B cell (primary cell): ENCODE measurements at regions not wholly inside any gene's neighbourhood (a gene's known extent, or its start where the extent isn't known, plus 50 kb on each side); places are given as distances from the start of the nearest gene placed in this dataset.

Experiments
- ATAC-seq: fragments of 200-7000 bp; cut with Tn5 transposase; one replicate; pipeline ENCODE4 v1.10.0; 2021; ENCODE audit warnings: low read depth, mild to moderate bottlenecking, moderate number of reproducible peaks, moderate library complexity
- CTCF ChIA-PET: fragments of 350-600 bp; sonication (Branson Sonifier 250); formaldehyde crosslinking; loops from one replicate; lab custom pipeline; 2021; ENCODE audit warnings: antibody characterized with exemption, inconsistent platforms; lab: Charles Lee
- POLR2A ChIA-PET: fragments of 350-600 bp; sonication (Branson Sonifier 250); formaldehyde crosslinking; loops from one replicate; lab custom pipeline; 2021; ENCODE audit warnings: antibody characterized with exemption; lab: Charles Lee
- DNase-seq: peaks from one replicate; pipeline ENCODE4 v3.0.0; 2013
- H2AFZ ChIP-seq: 2 replicates; pipeline ENCODE4 v1.6.1; 2012; ENCODE audit warnings: mild to moderate bottlenecking, low read depth, low read length; ENCODE audit not compliant: insufficient read depth, poor library complexity, severe bottlenecking
- H3K27ac ChIP-seq, 2 donors: 1 replicate in 1 of 2; 2 replicates in 1 of 2; pipeline ENCODE4 v1.5.1; 2012 to 2013; ENCODE audit warnings: low read length in 2 of 2, mild to moderate bottlenecking in 2 of 2, moderate library complexity in 1 of 2
- H3K27me3 ChIP-seq, 4 experiments: fragments of 200-600 bp in 1 of 4; sonication (generic) in 1 of 4; replicated peaks in 1 of 4; 1 replicate in 2 of 4; 2 replicates in 2 of 4; pipeline versions ENCODE4 v1.6.1 to v1.7.0; 2013 to 2016; ENCODE audit warnings: low read length in 3 of 4, mild to moderate bottlenecking in 2 of 4, mixed read lengths in 1 of 4, moderate library complexity in 1 of 4; ENCODE audit not compliant: insufficient read depth in 4 of 4, control insufficient read depth in 3 of 4; ENCODE audit errors: control extremely low read depth in 1 of 4
- H3K36me3 ChIP-seq, 2 experiments: replicated peaks in 1 of 2; 1 replicate in 1 of 2; 2 replicates in 1 of 2; pipeline versions ENCODE4 v1.6.1 to v1.7.1; 2013; ENCODE audit warnings: low read length in 1 of 2; ENCODE audit not compliant: insufficient read depth in 2 of 2, control insufficient read depth in 1 of 2; ENCODE audit errors: control extremely low read depth in 1 of 2, extremely low read depth in 1 of 2
- H3K4me1 ChIP-seq, 2 donors: fragments of 200-600 bp in 1 of 2; sonication (generic) in 1 of 2; 1 replicate in 1 of 2; 2 replicates in 1 of 2; pipeline versions ENCODE4 v1.5.1 to v1.6.1; 2013 to 2017; ENCODE audit warnings: low read length in 2 of 2; ENCODE audit not compliant: control insufficient read depth in 2 of 2, insufficient read depth in 2 of 2
- H3K4me2 ChIP-seq: replicated peaks from 2 replicates; pipeline ENCODE3; 2012; ENCODE audit warnings: mild to moderate bottlenecking, low read depth, low read length; ENCODE audit not compliant: poor library complexity, severe bottlenecking
- H3K4me3 ChIP-seq, 5 experiments: fragments of 200-600 bp in 1 of 5; sonication (generic) in 1 of 5; 1 replicate in 3 of 5; 2 replicates in 2 of 5; pipeline versions ENCODE4 v1.5.1 to v1.7.0; 2011 to 2016; ENCODE audit warnings: low read length in 4 of 5, mild to moderate bottlenecking in 4 of 5, low read depth in 2 of 5, control low read depth in 1 of 5, moderate library complexity in 1 of 5; ENCODE audit not compliant: insufficient read depth in 1 of 5; ENCODE audit errors: control extremely low read depth in 1 of 5, extremely low read depth in 1 of 5
- H3K79me2 ChIP-seq: fragments of 200-600 bp; sonication (generic); one replicate; pipeline ENCODE4 v1.6.0; 2016; ENCODE audit warnings: low read length; ENCODE audit not compliant: control insufficient read depth, insufficient read depth
- H3K9ac ChIP-seq: fragments of 200-600 bp; sonication (generic); 2 replicates; pipeline ENCODE4 v1.6.1; 2017; ENCODE audit warnings: mild to moderate bottlenecking, low read length, moderate library complexity
- H3K9me3 ChIP-seq, 3 donors: one replicate each; pipeline versions ENCODE4 v1.6.1 to v1.7.1; 2013; ENCODE audit warnings: low read length in 2 of 3; ENCODE audit not compliant: control insufficient read depth in 2 of 3, insufficient read depth in 1 of 3; ENCODE audit errors: control extremely low read depth in 1 of 3
- H4K20me1 ChIP-seq: 2 replicates; pipeline ENCODE4 v1.6.0; 2012; ENCODE audit warnings: mild to moderate bottlenecking, low read length; ENCODE audit not compliant: insufficient read depth, control insufficient read depth, poor library complexity, severe bottlenecking
- H3K27ac Mint-ChIP-seq: one replicate; pipeline ENCODE4 v1.8.0; 2021; ENCODE audit warnings: mixed read lengths
- H3K27me3 Mint-ChIP-seq: one replicate; pipeline ENCODE4 v1.8.0; 2021; ENCODE audit warnings: mixed read lengths
- H3K4me1 Mint-ChIP-seq: one replicate; pipeline ENCODE4 v1.8.0; 2021; ENCODE audit warnings: mixed read lengths
- H3K4me3 Mint-ChIP-seq: one replicate; pipeline ENCODE4 v1.8.0; 2021; ENCODE audit warnings: mixed read lengths
- H3K9me3 Mint-ChIP-seq: one replicate; pipeline ENCODE4 v1.8.0; 2022; ENCODE audit warnings: mixed read lengths; ENCODE audit not compliant: insufficient read depth
- EZH2 ChIP-seq: IDR thresholded peaks from 2 replicates; pipeline ENCODE4 v1.6.1; 2012; ENCODE audit warnings: borderline replicate concordance, low read depth, mild to moderate bottlenecking, moderate library complexity, low read length; ENCODE audit not compliant: insufficient read depth, poor library complexity, severe bottlenecking
- WGBS: methylation state at CpG from one replicate; pipeline ENCODE4 v1.1.5; 2013; ENCODE audit warnings: missing lambda C conversion rate; ENCODE audit not compliant: insufficient coverage; 5-methylcytosine and 5-hydroxymethylcytosine counted together
- intact Hi-C: fragments of 100-400 bp; cut with micrococcal nuclease; formaldehyde crosslinking; loops from one replicate; pipeline ENCODE4 v1.10.0; 2022
- TF ChIP-seq, protein P1 (sequence below): fragments of 200-600 bp; IDR thresholded peaks from one replicate; pipeline ENCODE4 v1.8.0; 2022; ENCODE audit warnings: antibody characterized with exemption, mild to moderate bottlenecking

DNA sequence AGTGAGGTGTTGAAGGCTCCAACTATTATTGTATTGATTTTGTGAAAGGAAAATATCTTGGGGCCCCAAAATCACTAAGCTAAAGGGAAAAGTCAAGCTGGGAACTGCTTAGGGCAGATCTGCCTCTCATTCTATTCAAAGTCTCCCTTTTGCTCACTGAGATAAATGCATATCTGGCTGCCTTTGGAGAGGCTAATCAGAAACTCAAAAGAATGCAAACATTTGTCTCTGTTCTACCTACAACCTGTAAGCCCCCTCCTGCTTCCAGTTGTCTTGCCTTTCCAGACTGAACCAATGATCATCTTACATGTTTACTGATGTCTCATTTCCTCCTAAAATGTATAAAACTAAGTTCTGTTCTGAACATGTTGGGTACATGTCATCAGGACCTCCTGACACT is 125.9 kb downstream of the HTR1B start:
- H3K4me3 ChIP-seq: no peak overlapping the region
- H4K20me1 ChIP-seq: no peaks in the 10 kb centered on the region
- no peaks in the 10 kb centered on the region for H3K27me3 ChIP-seq
- H3K9me3 ChIP-seq: peaks cover 0 to 26% (median 2%) of the 10 kb centered on the region in 3 donors
- Mint-ChIP-seq H3K4me3 (no peak overlapping the region), H3K27ac (no peak overlapping the region), H3K4me1 (no peaks in the 10 kb centered on the region), H3K27me3 (no peaks in the 10 kb centered on the region), H3K9me3 (peaks cover 3% of the 10 kb centered on the region)
- intact Hi-C loops: no loop called here
- no peak overlapping the region for H3K9ac ChIP-seq
- H2AFZ ChIP-seq: no peak overlapping the region
- H3K79me2 ChIP-seq: no peaks in the 10 kb centered on the region
- no peaks in the 10 kb centered on the region for H3K36me3 ChIP-seq
- DNase-seq (no peak), ATAC-seq (no peak)
- CTCF ChIA-PET: no interaction called here
- no peaks in the 10 kb centered on the region for H3K4me1 ChIP-seq
- H3K27ac ChIP-seq: no peak overlapping the region
- POLR2A ChIA-PET: no interaction called here
- no peak for TF ChIP-seq EZH2
- TF ChIP-seq, protein P1, sequence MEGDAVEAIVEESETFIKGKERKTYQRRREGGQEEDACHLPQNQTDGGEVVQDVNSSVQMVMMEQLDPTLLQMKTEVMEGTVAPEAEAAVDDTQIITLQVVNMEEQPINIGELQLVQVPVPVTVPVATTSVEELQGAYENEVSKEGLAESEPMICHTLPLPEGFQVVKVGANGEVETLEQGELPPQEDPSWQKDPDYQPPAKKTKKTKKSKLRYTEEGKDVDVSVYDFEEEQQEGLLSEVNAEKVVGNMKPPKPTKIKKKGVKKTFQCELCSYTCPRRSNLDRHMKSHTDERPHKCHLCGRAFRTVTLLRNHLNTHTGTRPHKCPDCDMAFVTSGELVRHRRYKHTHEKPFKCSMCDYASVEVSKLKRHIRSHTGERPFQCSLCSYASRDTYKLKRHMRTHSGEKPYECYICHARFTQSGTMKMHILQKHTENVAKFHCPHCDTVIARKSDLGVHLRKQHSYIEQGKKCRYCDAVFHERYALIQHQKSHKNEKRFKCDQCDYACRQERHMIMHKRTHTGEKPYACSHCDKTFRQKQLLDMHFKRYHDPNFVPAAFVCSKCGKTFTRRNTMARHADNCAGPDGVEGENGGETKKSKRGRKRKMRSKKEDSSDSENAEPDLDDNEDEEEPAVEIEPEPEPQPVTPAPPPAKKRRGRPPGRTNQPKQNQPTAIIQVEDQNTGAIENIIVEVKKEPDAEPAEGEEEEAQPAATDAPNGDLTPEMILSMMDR: no peak
- no peak overlapping the region for H3K4me2 ChIP-seq

- Mint-ChIP-seq H3K9me3 (peaks cover 3% of the 10 kb centered on the region), H3K27ac (no peak overlapping the region), H3K4me3 (no peak overlapping the region), H3K4me1 (no peaks in the 10 kb centered on the region), H3K27me3 (no peaks in the 10 kb centered on the region)
- ChIA-PET CTCF (no interaction called here), POLR2A (no interaction called here)
- H3K4me2 ChIP-seq: no peak overlapping the region
- peaks cover 0 to 17% (median 2%) of the 10 kb centered on the region in 3 donors for H3K9me3 ChIP-seq
- no peak overlapping the region for H3K9ac ChIP-seq
- H3K4me3 ChIP-seq: no peak overlapping the region
- no peaks in the 10 kb centered on the region for H3K36me3 ChIP-seq
- no peak overlapping the region for H3K27ac ChIP-seq
- DNase-seq: no peak
- no peaks in the 10 kb centered on the region for H3K4me1 ChIP-seq
- no peak overlapping the region for H2AFZ ChIP-seq
- no peak for TF ChIP-seq EZH2
- H3K27me3 ChIP-seq: no peaks in the 10 kb centered on the region
- no peaks in the 10 kb centered on the region for H4K20me1 ChIP-seq
- no peak for ATAC-seq
- H3K79me2 ChIP-seq: no peaks in the 10 kb centered on the region
- WGBS: 90% methylated on average over 2 of the region's 3 CpGs
- intact Hi-C loops: no loop called here
These were observed 129.2 kb downstream of the HTR1B start for GRCh38 chr6:77334093-77334492.
